BLaER1 treated with 17β-estradiol and CSF1 and Interleukin-3, amounts not matched to agents 10 nM and 100 nM (cell line): ENCODE measurements at regions not wholly inside any gene's neighbourhood (a gene's known extent, or its start where the extent isn't known, plus 50 kb on each side); places are given as distances from the start of the nearest gene placed in this dataset.
"Not testable (repeated sequence)": the region's sequence is repeated elsewhere in the genome, so short reads cannot be mapped to it uniquely, and the experiment has no call there.

Experiments
- H3K27ac ChIP-seq, 11 experiments: shearing (Covaris generic); formaldehyde crosslinking; 2 replicates each; pipeline ENCODE4 v1.8.1; 2022
- H3K27me3 ChIP-seq, 11 experiments: shearing (Covaris generic); formaldehyde crosslinking; 2 replicates each; pipeline ENCODE4 v1.8.1; 2022
- H3K36me3 ChIP-seq, 11 experiments: shearing (Covaris generic); formaldehyde crosslinking; 2 replicates each; pipeline ENCODE4 v1.8.1; 2022
- H3K4me1 ChIP-seq, 10 experiments: shearing (Covaris generic); formaldehyde crosslinking; 2 replicates each; pipeline ENCODE4 v1.8.1; 2022
- H3K4me2 ChIP-seq, 11 experiments: shearing (Covaris generic); formaldehyde crosslinking; 2 replicates each; pipeline ENCODE4 v1.8.1; 2022
- H3K4me3 ChIP-seq, 10 experiments: shearing (Covaris generic); formaldehyde crosslinking; 2 replicates each; pipeline ENCODE4 v1.8.1; 2022
- H3K9ac ChIP-seq, 11 experiments: shearing (Covaris generic); formaldehyde crosslinking; 2 replicates each; pipeline ENCODE4 v1.8.1; 2022
- H3K9me3 ChIP-seq, 11 experiments: shearing (Covaris generic); formaldehyde crosslinking; replicated peaks in 1 of 11; 2 replicates each; pipeline ENCODE4 v1.8.1; 2022
- H4K20me1 ChIP-seq, 11 experiments: shearing (Covaris generic); formaldehyde crosslinking; 2 replicates each; pipeline ENCODE4 v1.8.1; 2022
- Cebpa-rat ChIP-seq, 11 experiments: shearing (Covaris generic); IDR thresholded peaks; 2 replicates each; pipeline ENCODE4 v1.8.1; 2022

DNA sequence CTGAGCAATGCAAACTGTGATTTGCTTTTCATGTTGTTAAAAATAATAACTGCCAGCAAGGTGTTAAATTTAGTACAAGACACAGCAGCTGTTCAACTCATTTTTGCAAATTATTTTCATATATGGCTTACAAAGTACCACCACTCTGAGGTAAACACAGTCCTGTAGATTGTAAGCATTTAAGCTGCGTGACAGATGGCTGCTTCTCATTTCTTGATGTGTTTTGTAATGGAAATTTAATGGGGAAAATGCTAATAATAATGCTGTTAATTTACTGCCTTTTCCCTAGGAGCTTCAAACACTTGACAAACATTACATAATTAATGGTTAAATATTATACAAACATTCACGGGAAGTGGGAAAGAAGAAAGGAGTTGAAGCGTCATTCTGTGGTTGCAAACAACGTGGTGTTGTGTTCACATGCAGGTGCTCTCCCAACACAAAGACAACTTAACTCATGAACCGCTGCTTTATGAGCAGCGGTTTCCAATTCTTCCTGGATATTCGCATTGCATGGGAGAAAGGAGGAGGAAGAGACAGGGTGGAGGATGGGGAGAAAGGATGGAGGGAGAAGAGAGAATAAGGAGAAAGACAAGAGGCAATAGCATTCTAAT, 236.8 kb upstream of the VCX start:
- peaks cover 0 to 9% (median 0%) of the 10 kb centered on the region in 10 experiments; a peak in 1 of 20 replicates for H3K4me1 ChIP-seq
- no peaks in the 10 kb centered on the region for H3K27me3 ChIP-seq
- H3K9me3 ChIP-seq: peaks cover 28 to 42% (median 38%) of the 10 kb centered on the region in 11 experiments
- H3K9ac ChIP-seq: no peak overlapping the region
- H3K36me3 ChIP-seq: no peaks in the 10 kb centered on the region
- H3K27ac ChIP-seq: no peak overlapping the region
- H3K4me2 ChIP-seq: peak overlapping the region in 1 of 11 experiments; percentile 6; a peak in 2 of 22 replicates
- H4K20me1 ChIP-seq: no peaks in the 10 kb centered on the region
- TF ChIP-seq Cebpa-rat (IDR thresholded peaks at IDR 0.05): no peak
- H3K4me3 ChIP-seq: no peak overlapping the region

DNA sequence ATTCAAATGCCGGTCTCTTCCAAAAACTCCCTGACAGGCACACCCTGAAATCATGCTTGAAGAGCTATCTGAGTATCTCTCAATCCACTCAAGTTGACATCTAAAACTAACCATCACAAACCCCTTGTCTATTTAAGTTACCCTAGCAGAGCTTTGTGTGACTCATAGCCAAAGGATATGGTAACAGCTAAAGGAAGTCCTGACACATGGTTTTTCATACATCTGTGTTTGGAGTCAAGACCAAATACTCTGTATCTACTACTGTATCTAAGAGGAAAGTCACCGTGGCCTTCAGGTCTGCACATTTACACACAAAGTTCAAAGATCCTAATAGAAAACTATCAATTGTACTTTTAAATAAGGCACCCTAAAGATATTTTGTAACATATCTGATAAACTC, 239.6 kb upstream of the VCX start:
- no peak overlapping the region for H3K4me2 ChIP-seq
- no peak for TF ChIP-seq Cebpa-rat (IDR thresholded peaks at IDR 0.05)
- H3K9me3 ChIP-seq: peaks cover 23 to 39% (median 31%) of the 10 kb centered on the region in 11 experiments
- no peaks in the 10 kb centered on the region for H3K36me3 ChIP-seq
- H3K9ac ChIP-seq: no peak overlapping the region
- H4K20me1 ChIP-seq: no peaks in the 10 kb centered on the region
- H3K27me3 ChIP-seq: no peaks in the 10 kb centered on the region
- H3K27ac ChIP-seq: no peak overlapping the region
- H3K4me3 ChIP-seq: no peak overlapping the region
- peaks cover 0 to 9% (median 0%) of the 10 kb centered on the region in 10 experiments; a peak in 2 of 20 replicates for H3K4me1 ChIP-seq

DNA sequence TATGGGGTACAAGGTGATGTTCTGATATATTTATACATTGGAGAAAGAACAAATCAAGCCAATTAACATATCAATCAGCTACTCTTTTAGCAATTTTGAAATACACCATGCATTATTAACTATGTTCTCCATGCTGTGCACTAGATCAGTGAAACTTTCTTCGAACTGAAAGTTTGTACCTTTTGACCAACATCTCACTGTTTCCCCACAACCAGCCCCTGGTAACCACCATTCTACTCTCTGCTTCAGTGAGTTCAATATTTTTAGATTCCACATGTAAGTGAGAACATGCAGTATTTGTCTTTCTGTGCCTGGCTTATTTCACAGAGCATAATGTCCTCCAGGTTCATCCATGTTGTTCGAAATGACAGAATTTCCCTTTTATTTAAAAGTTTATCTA, 246.1 kb upstream of the VCX start:
- TF ChIP-seq Cebpa-rat (IDR thresholded peaks at IDR 0.05): no peak

DNA sequence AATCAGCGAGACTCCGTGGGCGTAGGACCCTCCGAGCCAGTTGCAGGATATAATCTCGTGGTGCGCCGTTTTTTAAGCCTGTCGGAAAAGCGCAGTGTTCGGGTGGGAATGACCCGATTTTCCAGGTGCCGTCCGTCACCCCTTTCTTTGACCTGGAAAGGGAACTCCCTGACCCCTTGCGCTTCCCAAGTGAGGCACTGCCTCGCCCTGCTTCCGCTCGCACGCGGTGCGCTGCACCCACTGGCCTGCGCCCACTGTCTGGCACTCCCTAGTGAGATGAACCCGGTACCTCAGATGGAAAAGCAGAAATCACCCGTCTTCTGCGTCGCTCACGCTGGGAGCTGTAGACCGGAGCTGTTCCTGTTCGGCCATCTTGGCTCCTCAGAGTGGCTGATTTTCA, 249.6 kb upstream of the VCX start:
- H3K27me3 ChIP-seq, H3K4me3 ChIP-seq, H4K20me1 ChIP-seq, H3K9me3 ChIP-seq, H3K36me3 ChIP-seq, H3K9ac ChIP-seq, H3K4me2 ChIP-seq, H3K27ac ChIP-seq: not testable (repeated sequence)
- H3K4me1 ChIP-seq: peaks cover 0 to 10% (median 0%) of the 10 kb centered on the region in 10 experiments; a peak in 4 of 20 replicates

More for the DNA sequence above, 246.1 kb upstream of the VCX start:
- Histone ChIP-seq H3K36me3 (no peaks in the 10 kb centered on the region), H3K27me3 (no peaks in the 10 kb centered on the region), H3K9me3 (peaks cover 9 to 24% (median 12%) of the 10 kb centered on the region in 11 experiments), H3K4me1 (peaks cover 0 to 16% (median 0%) of the 10 kb centered on the region in 10 experiments; a peak in 4 of 20 replicates), H3K4me3 (no peak overlapping the region), H3K9ac (no peak overlapping the region), H3K4me2 (peak overlapping the region in 4 of 11 experiments; percentile 2 to 31 (median 21); a peak in 4 of 22 replicates), H3K27ac (no peak overlapping the region), H4K20me1 (no peaks in the 10 kb centered on the region)

DNA sequence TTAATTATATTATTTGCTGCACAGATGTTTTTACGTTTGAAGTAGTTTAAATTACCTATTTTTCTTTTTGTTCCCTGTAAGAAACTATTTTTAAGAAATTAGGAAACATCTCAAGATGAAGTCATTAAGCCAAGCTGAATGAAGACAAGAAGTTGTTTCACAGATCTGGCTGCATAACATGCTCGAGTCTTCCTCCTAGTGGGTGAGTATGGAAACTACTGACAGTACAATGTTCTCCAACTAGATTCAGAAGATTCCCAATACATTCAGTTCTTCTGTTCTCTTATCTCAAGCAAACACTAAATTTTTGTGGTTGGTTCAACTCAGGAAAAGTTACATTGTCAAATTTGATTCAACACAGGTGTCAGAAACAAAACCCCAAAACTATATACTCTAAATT, 256.8 kb upstream of the VCX start:
- peaks cover 0 to 11% (median 6%) of the 10 kb centered on the region in 10 experiments; a peak in 15 of 20 replicates for H3K4me1 ChIP-seq
- TF ChIP-seq Cebpa-rat (IDR thresholded peaks at IDR 0.05): no peak
- no peaks in the 10 kb centered on the region for H4K20me1 ChIP-seq
- H3K27ac ChIP-seq: no peak overlapping the region
- no peaks in the 10 kb centered on the region for H3K27me3 ChIP-seq
- no peak overlapping the region for H3K4me3 ChIP-seq
- H3K4me2 ChIP-seq: no peak overlapping the region
- no peak overlapping the region for H3K9ac ChIP-seq
- no peaks in the 10 kb centered on the region for H3K9me3 ChIP-seq
- H3K36me3 ChIP-seq: no peaks in the 10 kb centered on the region

DNA sequence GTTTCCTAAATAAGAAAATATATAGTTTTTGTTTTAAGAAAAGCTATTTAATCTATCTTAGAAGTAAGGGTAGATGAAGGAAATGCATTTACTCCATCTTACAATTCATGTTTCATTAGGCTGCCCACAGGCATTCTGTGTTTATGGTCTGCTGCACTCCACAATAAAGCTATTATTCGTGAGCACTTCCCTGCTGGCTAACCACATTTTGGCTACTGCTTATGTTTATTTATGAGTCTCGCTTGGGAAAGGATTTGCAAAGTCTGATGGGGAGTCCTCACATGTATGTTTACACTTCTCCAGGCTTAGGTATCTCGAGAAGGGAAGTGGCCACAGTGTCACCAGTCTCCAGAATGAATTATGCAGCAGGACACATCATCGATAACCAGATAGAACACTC, 260.8 kb upstream of the VCX start:
- no peaks in the 10 kb centered on the region for H3K27me3 ChIP-seq

DNA sequence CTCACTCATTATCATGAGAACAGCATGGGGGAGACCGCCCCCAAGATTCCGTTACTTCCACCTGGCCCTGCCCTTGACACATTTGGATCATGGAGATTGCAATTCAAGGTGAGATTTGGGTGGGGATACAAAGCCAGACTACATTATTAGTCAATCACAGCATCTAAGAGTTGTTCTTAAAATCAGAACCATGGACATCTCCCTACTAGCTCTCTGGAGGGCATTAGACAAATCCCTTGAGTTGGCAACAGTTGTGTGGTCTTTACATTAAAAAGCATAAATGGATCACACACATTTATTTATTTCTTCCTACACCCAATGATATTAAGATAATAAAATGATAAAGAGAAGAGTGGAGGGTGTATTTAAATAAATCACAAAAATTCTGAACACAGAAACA, 262.8 kb upstream of the VCX start:
- no peaks in the 10 kb centered on the region for H4K20me1 ChIP-seq
- no peaks in the 10 kb centered on the region for H3K9me3 ChIP-seq
- TF ChIP-seq Cebpa-rat (IDR thresholded peaks at IDR 0.05): no peak
- no peak overlapping the region for H3K4me2 ChIP-seq
- H3K4me1 ChIP-seq: peaks cover 0 to 11% (median 6%) of the 10 kb centered on the region in 10 experiments; a peak in 15 of 20 replicates
- H3K4me3 ChIP-seq: no peak overlapping the region
- no peaks in the 10 kb centered on the region for H3K27me3 ChIP-seq
- no peaks in the 10 kb centered on the region for H3K36me3 ChIP-seq
- no peak overlapping the region for H3K9ac ChIP-seq
- no peak overlapping the region for H3K27ac ChIP-seq

More for the DNA sequence above, 260.8 kb upstream of the VCX start:
- Histone ChIP-seq H3K4me1 (peaks cover 0 to 11% (median 6%) of the 10 kb centered on the region in 10 experiments; a peak in 15 of 20 replicates), H3K9ac (no peak overlapping the region), H3K27ac (no peak overlapping the region), H3K4me2 (peak overlapping the region in 9 of 11 experiments; percentile 1 to 51 (median 25); a peak in 7 of 22 replicates), H3K9me3 (no peaks in the 10 kb centered on the region), H3K4me3 (no peak overlapping the region), H3K36me3 (no peaks in the 10 kb centered on the region), H4K20me1 (no peaks in the 10 kb centered on the region)
- no peak for TF ChIP-seq Cebpa-rat (IDR thresholded peaks at IDR 0.05)

DNA sequence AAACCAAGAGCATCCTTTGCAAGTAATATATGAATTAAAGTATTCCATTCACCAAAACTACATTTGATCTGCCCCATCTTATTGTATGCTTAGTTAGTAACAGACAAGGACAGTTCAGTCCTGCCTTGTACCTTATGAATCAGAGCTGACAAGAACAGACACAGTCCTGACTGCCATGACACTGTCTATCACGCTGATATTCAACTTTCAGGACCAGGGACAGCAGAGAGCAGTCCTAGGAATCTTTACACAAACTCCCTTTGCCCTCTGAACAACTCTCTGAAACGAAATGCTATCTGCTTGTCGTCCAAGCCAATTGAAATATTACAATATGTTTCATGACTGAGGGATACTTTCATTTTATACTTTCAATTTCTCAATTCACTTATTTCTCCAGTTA, 268.6 kb upstream of the VCX start:
- H4K20me1 ChIP-seq: no peaks in the 10 kb centered on the region
- H3K36me3 ChIP-seq: no peaks in the 10 kb centered on the region
- no peaks in the 10 kb centered on the region for H3K27me3 ChIP-seq
- H3K4me1 ChIP-seq: no peaks in the 10 kb centered on the region
- H3K4me2 ChIP-seq: no peak overlapping the region
- no peaks in the 10 kb centered on the region for H3K9me3 ChIP-seq
- H3K4me3 ChIP-seq: no peak overlapping the region
- no peak overlapping the region for H3K27ac ChIP-seq
- TF ChIP-seq Cebpa-rat (IDR thresholded peaks at IDR 0.05): no peak
- H3K9ac ChIP-seq: no peak overlapping the region

DNA sequence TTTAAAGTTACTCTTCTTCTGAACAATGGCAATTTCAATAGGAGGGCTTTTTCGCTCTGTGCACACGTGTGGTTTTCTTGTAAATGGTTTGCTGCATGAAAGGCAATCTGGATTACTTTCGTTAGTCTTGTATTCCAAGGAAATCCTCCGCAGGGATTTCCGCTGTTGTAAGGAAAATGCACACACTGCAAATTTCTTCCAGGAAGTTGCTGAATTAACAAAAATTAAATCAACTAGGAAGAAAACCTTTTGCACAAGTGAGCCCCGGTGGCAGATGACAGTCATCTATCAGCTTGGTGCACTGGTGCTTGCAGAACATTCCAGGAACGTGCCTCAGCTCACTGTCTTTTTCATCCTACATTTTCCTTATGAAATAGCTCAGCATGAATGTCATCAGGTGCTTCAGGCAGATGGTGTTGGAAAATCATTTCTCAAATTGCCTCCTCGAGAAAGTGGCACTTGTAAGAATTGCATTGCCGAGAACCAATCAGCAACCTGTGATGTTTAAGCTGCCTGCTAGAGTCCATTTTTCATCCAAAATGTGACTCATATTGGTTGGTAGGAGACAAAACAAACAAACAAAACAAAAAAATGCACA, 272.4 kb upstream of the VCX start:
- TF ChIP-seq Cebpa-rat (IDR thresholded peaks at IDR 0.05): no peak
- H3K27ac ChIP-seq: no peak overlapping the region
- no peak overlapping the region for H3K9ac ChIP-seq
- no peak overlapping the region for H3K4me2 ChIP-seq
- no peaks in the 10 kb centered on the region for H4K20me1 ChIP-seq
- no peaks in the 10 kb centered on the region for H3K4me1 ChIP-seq
- H3K4me3 ChIP-seq: no peak overlapping the region
- no peaks in the 10 kb centered on the region for H3K9me3 ChIP-seq
- no peaks in the 10 kb centered on the region for H3K36me3 ChIP-seq
- no peaks in the 10 kb centered on the region for H3K27me3 ChIP-seq

DNA sequence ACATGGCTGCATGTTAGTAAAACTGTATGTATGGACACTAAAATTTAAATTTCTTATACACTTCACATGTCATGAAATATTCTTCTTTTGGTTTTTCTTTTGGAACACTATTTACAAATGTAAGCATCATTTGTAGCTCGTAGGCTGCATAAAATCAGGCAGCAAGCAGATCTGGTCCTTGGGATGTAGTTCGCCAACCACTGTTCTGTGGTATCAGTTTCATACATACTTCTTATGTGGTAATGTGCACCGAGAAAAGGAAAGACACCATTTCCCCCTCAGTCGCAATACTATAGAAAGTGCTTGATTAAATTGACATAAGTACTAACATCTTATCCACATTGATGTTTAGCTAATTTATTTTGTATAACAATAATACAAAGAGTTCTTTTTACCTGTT, 274.4 kb upstream of the VCX start:
- Histone ChIP-seq H3K27me3 (no peaks in the 10 kb centered on the region), H4K20me1 (no peaks in the 10 kb centered on the region), H3K4me2 (no peak overlapping the region), H3K9ac (no peak overlapping the region), H3K36me3 (no peaks in the 10 kb centered on the region), H3K4me3 (no peak overlapping the region), H3K27ac (no peak overlapping the region), H3K9me3 (no peaks in the 10 kb centered on the region), H3K4me1 (no peaks in the 10 kb centered on the region)
- TF ChIP-seq Cebpa-rat (IDR thresholded peaks at IDR 0.05): no peak
